WTC11 (cell line): ENCODE measurements at regions not wholly inside any gene's neighbourhood (a gene's known extent, or its start where the extent isn't known, plus 50 kb on each side); places are given as distances from the start of the nearest gene placed in this dataset.

Experiments
- ATAC-seq: fragments of 200-7000 bp; cut with Tn5 transposase; 2 replicates; pipeline ENCODE4 v1.10.0; 2021; ENCODE audit warnings: mild to moderate bottlenecking, moderate library complexity
- CTCF ChIA-PET: fragments of 300-600 bp; sonication (Branson Sonifier 250); formaldehyde crosslinking; loops from one replicate; lab custom pipeline; 2021; ENCODE audit warnings: antibody characterized with exemption; lab: Charles Lee
- POLR2A ChIA-PET: fragments of 350-600 bp; sonication (Branson Sonifier 250); formaldehyde crosslinking; loops from one replicate; lab custom pipeline; 2021; ENCODE audit warnings: antibody characterized with exemption; lab: Charles Lee
- DNase-seq: peaks from one replicate; pipeline ENCODE4 v3.0.0; 2021; ENCODE audit warnings: low spot score
- H3K27ac Mint-ChIP-seq: 2 replicates; pipeline ENCODE4 v1.8.0; 2021; ENCODE audit warnings: mixed read lengths
- H3K27me3 Mint-ChIP-seq: 2 replicates; pipeline ENCODE4 v1.8.0; 2021; ENCODE audit warnings: low read depth, mild to moderate bottlenecking, moderate library complexity, mixed read lengths
- H3K36me3 Mint-ChIP-seq: 2 replicates; pipeline ENCODE4 v1.8.0; 2021; ENCODE audit warnings: mixed read lengths
- H3K4me1 Mint-ChIP-seq: 2 replicates; pipeline ENCODE4 v1.8.0; 2022; ENCODE audit warnings: mixed read lengths
- H3K4me3 Mint-ChIP-seq: 2 replicates; pipeline ENCODE4 v1.8.0; 2021; ENCODE audit warnings: mild to moderate bottlenecking, moderate library complexity, mixed read lengths
- H3K9me3 Mint-ChIP-seq: 2 replicates; pipeline ENCODE4 v1.8.0; 2021; ENCODE audit warnings: mixed read lengths
- AFF4 ChIP-seq: sonication (generic); formaldehyde crosslinking; IDR thresholded peaks from 2 replicates; pipeline ENCODE4 v1.8.1; 2023; ENCODE audit warnings: mild to moderate bottlenecking, missing genetic modification reagents, borderline replicate concordance
- ATF3 ChIP-seq: sonication (generic); formaldehyde crosslinking; conservative IDR thresholded peaks from 2 replicates; pipeline ENCODE4 v1.8.1; 2022; ENCODE audit warnings: mild to moderate bottlenecking, missing genetic modification reagents
- ATF6 ChIP-seq: sonication (generic); formaldehyde crosslinking; IDR thresholded peaks from 2 replicates; pipeline ENCODE4 v1.8.1; 2023; ENCODE audit warnings: mild to moderate bottlenecking, missing genetic modification reagents
- ELF4 ChIP-seq: sonication (generic); formaldehyde crosslinking; IDR thresholded peaks from 2 replicates; pipeline ENCODE4 v1.8.1; 2022; ENCODE audit warnings: low read depth, mild to moderate bottlenecking, moderate library complexity, missing genetic modification reagents
- FOXJ3 ChIP-seq: sonication (generic); formaldehyde crosslinking; IDR thresholded peaks from 2 replicates; pipeline ENCODE4 v1.9.0; 2021; ENCODE audit warnings: missing genetic modification reagents, mild to moderate bottlenecking, borderline replicate concordance
- GABPB1 ChIP-seq: sonication (generic); formaldehyde crosslinking; IDR thresholded peaks from 2 replicates; pipeline ENCODE4 v1.8.1; 2023; ENCODE audit warnings: mild to moderate bottlenecking, missing genetic modification reagents
- HMGA2 ChIP-seq: fragments of 250-450 bp; sonication (Bioruptor Pico); IDR thresholded peaks from 2 replicates; pipeline ENCODE4 v1.4.0; 2021; ENCODE audit warnings: mild to moderate bottlenecking, moderate library complexity
- MYBL2 ChIP-seq: sonication (generic); formaldehyde crosslinking; IDR thresholded peaks from 2 replicates; pipeline ENCODE4 v1.8.1; 2023; ENCODE audit warnings: mild to moderate bottlenecking, moderate library complexity, missing genetic modification reagents
- NFYB ChIP-seq: sonication (generic); formaldehyde crosslinking; conservative IDR thresholded peaks from 2 replicates; pipeline ENCODE4 v1.8.0; 2022; ENCODE audit warnings: low read depth, missing genetic modification reagents
- NR2C2 ChIP-seq: sonication (generic); formaldehyde crosslinking; IDR thresholded peaks from 2 replicates; pipeline ENCODE4 v1.8.0; 2022; ENCODE audit warnings: mild to moderate bottlenecking, missing genetic modification reagents
- RORB ChIP-seq: fragments of 250-450 bp; sonication (Bioruptor Pico); IDR thresholded peaks from 2 replicates; pipeline ENCODE4 v1.9.0; 2021; ENCODE audit warnings: mild to moderate bottlenecking
- SMAD3 ChIP-seq: sonication (generic); formaldehyde crosslinking; IDR thresholded peaks from 2 replicates; pipeline ENCODE4 v1.8.0; 2022; ENCODE audit warnings: missing genetic modification reagents, mild to moderate bottlenecking, borderline replicate concordance
- TCF7 ChIP-seq: sonication (generic); formaldehyde crosslinking; IDR thresholded peaks from 2 replicates; pipeline ENCODE4 v1.8.0; 2022; ENCODE audit warnings: mild to moderate bottlenecking, low read depth, missing genetic modification reagents, moderate library complexity
- TEAD1 ChIP-seq: sonication (generic); formaldehyde crosslinking; IDR thresholded peaks from 2 replicates; pipeline ENCODE4 v1.8.0; 2022; ENCODE audit warnings: mild to moderate bottlenecking, missing genetic modification reagents
- ZNF423 ChIP-seq: fragments of 250-450 bp; sonication (Bioruptor Pico); IDR thresholded peaks from 2 replicates; pipeline ENCODE4 v2.1.2; 2022; ENCODE audit warnings: mild to moderate bottlenecking, moderate library complexity
- ZNF425 ChIP-seq: fragments of 250-450 bp; sonication (Bioruptor Pico); conservative IDR thresholded peaks from 2 replicates; pipeline ENCODE4 v1.9.0; 2021; ENCODE audit warnings: mild to moderate bottlenecking

GRCh38 chr18:41197967-41198366 lies 757.1 kb upstream of the PIK3C3 start:
- no peak for ATAC-seq
- POLR2A ChIA-PET = no interaction called here
- no peak for DNase-seq
- peaks cover 4% of the 10 kb centered on the region for H3K4me1 Mint-ChIP-seq
- H3K9me3 Mint-ChIP-seq = peaks cover 61% of the 10 kb centered on the region
- no peak overlapping the region for H3K27ac Mint-ChIP-seq
- H3K4me3 Mint-ChIP-seq = no peak overlapping the region
- CTCF ChIA-PET = no interaction called here
- H3K36me3 Mint-ChIP-seq = peaks cover 27% of the 10 kb centered on the region
- TF ChIP-seq TEAD1 (CRISPR knock-in tag) = no peak
- TF ChIP-seq NR2C2 (CRISPR knock-in tag) = no peak
- TF ChIP-seq SMAD3 = no peak
- no peak for TF ChIP-seq ATF3
- TF ChIP-seq GABPB1 (CRISPR knock-in tag) = no peak
- no peak for TF ChIP-seq ATF6
- no peak for TF ChIP-seq TCF7 (CRISPR knock-in tag)
- TF ChIP-seq, all 79 proteins: peak for 0
- H3K27me3 Mint-ChIP-seq = no peaks in the 10 kb centered on the region

GRCh38 chr18:41170346-41170745 lies 784.7 kb upstream of the PIK3C3 start:
- no peaks in the 10 kb centered on the region for H3K36me3 Mint-ChIP-seq

More at GRCh38 chr18:41170346-41170745, 784.7 kb upstream of the PIK3C3 start:
- DNase-seq (no peak), ATAC-seq (no peak)
- no peaks in the 10 kb centered on the region for H3K9me3 Mint-ChIP-seq
- CTCF ChIA-PET = no interaction called here
- no peak overlapping the region for H3K27ac Mint-ChIP-seq
- H3K4me1 Mint-ChIP-seq = no peaks in the 10 kb centered on the region; the same call in 1 of the 2 replicates
- H3K27me3 Mint-ChIP-seq = no peaks in the 10 kb centered on the region
- TF ChIP-seq HMGA2 (CRISPR knock-in tag) (no peak), ELF4 (CRISPR knock-in tag) (no peak), MYBL2 (CRISPR knock-in tag) (no peak), FOXJ3 (no peak), NFYB (CRISPR knock-in tag) (no peak), ZNF423 (CRISPR knock-in tag) (no peak), AFF4 (no peak), RORB (CRISPR knock-in tag) (no peak), TEAD1 (CRISPR knock-in tag) (no peak), SMAD3 (no peak), ZNF425 (CRISPR knock-in tag) (no peak)
- POLR2A ChIA-PET = no interaction called here
- no peak overlapping the region for H3K4me3 Mint-ChIP-seq
